C4-2B (cell line): ENCODE measurements at regions not wholly inside any gene's neighbourhood (a gene's known extent, or its start where the extent isn't known, plus 50 kb on each side); places are given as distances from the start of the nearest gene placed in this dataset.

ENCODE experiments used
- CTCF ChIP-seq: fragments of 450-650 bp; conservative IDR thresholded peaks from 2 replicates; pipeline ENCODE4 v1.5.1; 2017; ENCODE audit warnings: mild to moderate bottlenecking
- ZFX ChIP-seq: fragments of 450-650 bp; IDR thresholded peaks from 2 replicates; pipeline ENCODE4 v1.6.1; 2017

GRCh38 chr2:236369661-236370062 is 105.5 kb upstream of the ASB18 start:
- TF ChIP-seq CTCF: no peak
- TF ChIP-seq ZFX: no peak
